ENCODE measurements at regions not wholly inside any gene's neighbourhood (a gene's known extent, or its start where the extent isn't known, plus 50 kb on each side); places are given as distances from the start of the nearest gene placed in this dataset.

- TF ChIP-seq GATA2 (IDR thresholded peaks at IDR 0.05; ENCODE audit: low read depth, low read length) (no peak), GATA3 (IDR thresholded peaks at IDR 0.05; ENCODE audit: low read depth, low read length) (no peak)
Observed at GRCh38 chr6:156316583-156317125, 460.5 kb upstream of the ARID1B start.

- no peak for TF ChIP-seq GATA3 (IDR thresholded peaks at IDR 0.05; ENCODE audit: low read depth, low read length)
- TF ChIP-seq GATA2 (IDR thresholded peaks at IDR 0.05; ENCODE audit: low read depth, low read length): no peak
Observed at GRCh38 chr6:156315146-156315545, 462.0 kb upstream of the ARID1B start.

GRCh38 chr6:156313037-156313436, 464.1 kb upstream of the ARID1B start:
- no peak for TF ChIP-seq GATA2 (IDR thresholded peaks at IDR 0.05; ENCODE audit: low read depth, low read length)
- TF ChIP-seq GATA3 (IDR thresholded peaks at IDR 0.05; ENCODE audit: low read depth, low read length): no peak

- no peak for TF ChIP-seq GATA3 (IDR thresholded peaks at IDR 0.05; ENCODE audit: low read depth, low read length)
- TF ChIP-seq GATA2 (IDR thresholded peaks at IDR 0.05; ENCODE audit: low read depth, low read length): no peak
Observed at GRCh38 chr6:156311291-156311690, 465.9 kb upstream of the ARID1B start.

GRCh38 chr6:156310701-156311100, 466.5 kb upstream of the ARID1B start:
- no peak for TF ChIP-seq GATA3 (IDR thresholded peaks at IDR 0.05; ENCODE audit: low read depth, low read length)
- TF ChIP-seq GATA2 (IDR thresholded peaks at IDR 0.05; ENCODE audit: low read depth, low read length): no peak

- TF ChIP-seq GATA3 (IDR thresholded peaks at IDR 0.05; ENCODE audit: low read depth, low read length): no peak
- TF ChIP-seq GATA2 (IDR thresholded peaks at IDR 0.05; ENCODE audit: low read depth, low read length): no peak
Observed at GRCh38 chr6:156309017-156309416, 468.2 kb upstream of the ARID1B start.

GRCh38 chr6:156308604-156309003, 468.6 kb upstream of the ARID1B start:
- TF ChIP-seq GATA2 (IDR thresholded peaks at IDR 0.05; ENCODE audit: low read depth, low read length): no peak
- no peak for TF ChIP-seq GATA3 (IDR thresholded peaks at IDR 0.05; ENCODE audit: low read depth, low read length)

GRCh38 chr6:156306531-156306930, 470.6 kb upstream of the ARID1B start:
- TF ChIP-seq GATA3 (IDR thresholded peaks at IDR 0.05; ENCODE audit: low read depth, low read length): no peak
- TF ChIP-seq GATA2 (IDR thresholded peaks at IDR 0.05; ENCODE audit: low read depth, low read length): no peak

- TF ChIP-seq GATA2 (IDR thresholded peaks at IDR 0.05; ENCODE audit: low read depth, low read length) (no peak), GATA3 (IDR thresholded peaks at IDR 0.05; ENCODE audit: low read depth, low read length) (no peak)
Observed at GRCh38 chr6:156283091-156283490, 494.1 kb upstream of the ARID1B start.

- TF ChIP-seq GATA3 (IDR thresholded peaks at IDR 0.05; ENCODE audit: low read depth, low read length): no peak
- no peak for TF ChIP-seq GATA2 (IDR thresholded peaks at IDR 0.05; ENCODE audit: low read depth, low read length)
Observed at GRCh38 chr6:156282087-156282486, 495.1 kb upstream of the ARID1B start.

- TF ChIP-seq GATA3 (IDR thresholded peaks at IDR 0.05; ENCODE audit: low read depth, low read length) (no peak), GATA2 (IDR thresholded peaks at IDR 0.05; ENCODE audit: low read depth, low read length) (no peak)
Observed at GRCh38 chr6:156281266-156281665, 495.9 kb upstream of the ARID1B start.

- TF ChIP-seq GATA3 (IDR thresholded peaks at IDR 0.05; ENCODE audit: low read depth, low read length): no peak
- no peak for TF ChIP-seq GATA2 (IDR thresholded peaks at IDR 0.05; ENCODE audit: low read depth, low read length)
Observed at GRCh38 chr6:156280065-156280464, 497.1 kb upstream of the ARID1B start.

GRCh38 chr6:156279261-156279969, 497.8 kb upstream of the ARID1B start:
- peak; percentile 50; the same call in 1 of the 2 replicates for TF ChIP-seq GATA2 (IDR thresholded peaks at IDR 0.05; ENCODE audit: low read depth, low read length)
- TF ChIP-seq GATA3 (IDR thresholded peaks at IDR 0.05; ENCODE audit: low read depth, low read length): peak; percentile 61; the same call in 1 of the 2 replicates

- TF ChIP-seq GATA2 (IDR thresholded peaks at IDR 0.05; ENCODE audit: low read depth, low read length) (peak; percentile 63), GATA3 (IDR thresholded peaks at IDR 0.05; ENCODE audit: low read depth, low read length) (0 out of 2 replicates have a peak, but pooled peaks have one; percentile 16)
Observed at GRCh38 chr6:156273065-156273711, 504.0 kb upstream of the ARID1B start.
